ENCODE measurements at regions not wholly inside any gene's neighbourhood (a gene's known extent, or its start where the extent isn't known, plus 50 kb on each side); places are given as distances from the start of the nearest gene placed in this dataset.

GRCh38 chr14:39998114-39998513, 565.9 kb upstream of the FBXO33 start:
- DNase-seq, result no peak
- H3K9ac ChIP-seq, result no peak overlapping the region
- H4K20me1 ChIP-seq (ENCODE audit: insufficient read depth), result no peaks in the 10 kb centered on the region
- ChIA-PET POLR2A (no interaction called here), CTCF (no interaction called here)
- no peaks in the 10 kb centered on the region for H3K9me3 ChIP-seq
- no peaks in the 10 kb centered on the region for H3K27me3 ChIP-seq (ENCODE audit: insufficient read depth)
- no peak overlapping the region for H3K27ac ChIP-seq (ENCODE audit: low read depth in 2 of 2, low read length in 1 of 2)
- no peak for TF ChIP-seq FOXJ3 (CRISPR knock-in tag; IDR thresholded peaks at IDR 0.05)
- TF ChIP-seq USF1 (IDR thresholded peaks at IDR 0.05; ENCODE audit: borderline replicate concordance, low read depth), result no peak
- TF ChIP-seq ELF1 (IDR thresholded peaks at IDR 0.05), result no peak
- TF ChIP-seq EP300 (IDR thresholded peaks at IDR 0.05; ENCODE audit: borderline replicate concordance in 1 of 2, low read depth in 1 of 2, low read length in 1 of 2), result no peak
- no peak for TF ChIP-seq TAF1 (IDR thresholded peaks at IDR 0.05; ENCODE audit: borderline replicate concordance, low read depth, low read length)
- TF ChIP-seq YY1 (IDR thresholded peaks at IDR 0.05; ENCODE audit: low read depth), result no peak
- no peak for TF ChIP-seq FOXM1 (IDR thresholded peaks at IDR 0.05; ENCODE audit: low read depth)
- no peak for TF ChIP-seq FOSL2 (IDR thresholded peaks at IDR 0.05; ENCODE audit: borderline replicate concordance, low read depth)
- no peak for TF ChIP-seq SIN3A (IDR thresholded peaks at IDR 0.05; ENCODE audit: borderline replicate concordance, low read depth, low read length)
- no peak for TF ChIP-seq RFX5 (IDR thresholded peaks at IDR 0.05; ENCODE audit: low read length)
- TF ChIP-seq ZBTB33 (IDR thresholded peaks at IDR 0.05; ENCODE audit: borderline replicate concordance, low read depth), result no peak
- no peaks in the 10 kb centered on the region for H3K79me2 ChIP-seq (ENCODE audit: insufficient read depth)
- 3% methylated on average over 2 of the region's 2 CpGs for WGBS (ENCODE audit: low lambda C conversion rate)
- H2AFZ ChIP-seq (ENCODE audit: low read depth), result no peak overlapping the region
- H3K36me3 ChIP-seq (replicated peaks in 1 of 2; ENCODE audit: control insufficient read depth in 1 of 2, insufficient read depth in 2 of 2, low read length in 1 of 2), result no peaks in the 10 kb centered on the region
- no peak overlapping the region for H3K4me3 ChIP-seq (ENCODE audit: low read depth in 2 of 2, low read length in 1 of 2)
- no peaks in the 10 kb centered on the region for H3K4me1 ChIP-seq (ENCODE audit: control insufficient read depth in 1 of 2, insufficient read depth in 2 of 2, low read depth in 1 of 2, low read length in 1 of 2)
- H3K4me2 ChIP-seq, result no peak overlapping the region
- H3F3A ChIP-seq (replicated peaks; ENCODE audit: insufficient read depth), result no peaks in the 10 kb centered on the region
- no peaks in the 10 kb centered on the region for H3K9me2 ChIP-seq

- ChIA-PET POLR2A (no interaction called here), CTCF (no interaction called here)
- Histone ChIP-seq H3K9ac (no peak overlapping the region), H2AFZ (ENCODE audit: low read depth) (no peak overlapping the region), H3K27ac (ENCODE audit: low read depth in 2 of 2, low read length in 1 of 2) (no peak overlapping the region), H3K36me3 (replicated peaks in 1 of 2; ENCODE audit: control insufficient read depth in 1 of 2, insufficient read depth in 2 of 2, low read length in 1 of 2) (no peaks in the 10 kb centered on the region), H3K4me1 (ENCODE audit: control insufficient read depth in 1 of 2, insufficient read depth in 2 of 2, low read depth in 1 of 2, low read length in 1 of 2) (no peaks in the 10 kb centered on the region), H3K4me3 (ENCODE audit: low read depth in 2 of 2, low read length in 1 of 2) (no peak overlapping the region), H3K4me2 (no peak overlapping the region), H3K79me2 (ENCODE audit: insufficient read depth) (no peaks in the 10 kb centered on the region), H3K9me2 (no peaks in the 10 kb centered on the region), H3F3A (replicated peaks; ENCODE audit: insufficient read depth) (no peaks in the 10 kb centered on the region), H4K20me1 (ENCODE audit: insufficient read depth) (no peaks in the 10 kb centered on the region), H3K9me3 (no peaks in the 10 kb centered on the region), H3K27me3 (ENCODE audit: insufficient read depth) (no peaks in the 10 kb centered on the region)
- TF ChIP-seq FOXJ3 (CRISPR knock-in tag; IDR thresholded peaks at IDR 0.05) (no peak), EZH2phosphoT487 (IDR thresholded peaks at IDR 0.05; ENCODE audit: borderline replicate concordance, low read depth) (no peak), ZBTB33 (IDR thresholded peaks at IDR 0.05; ENCODE audit: borderline replicate concordance, low read depth) (no peak)
- WGBS (ENCODE audit: low lambda C conversion rate), result 4% methylated on average over 2 of the region's 2 CpGs
- DNase-seq, result no peak
These were observed 558.8 kb upstream of the FBXO33 start for GRCh38 chr14:39991041-39991440.
